ENCODE measurements at regions not wholly inside any gene's neighbourhood (a gene's known extent, or its start where the extent isn't known, plus 50 kb on each side); places are given as distances from the start of the nearest gene placed in this dataset.
"Not testable (repeated sequence)": the region's sequence is repeated elsewhere in the genome, so short reads cannot be mapped to it uniquely, and the experiment has no call there.

GRCh38 chr21:28283641-28284490 is 708.8 kb downstream of the LTN1 start:
- ChIA-PET CTCF (interaction anchor here (0.7 to 2.0 kb wide), 2 partner anchors 13 to 462 kb away, joined by 4 to 5 read pairs; no protein-coding TSS in a partner anchor), POLR2A (interaction anchor here (0.6 kb wide), 1 partner anchor 203 kb away, joined by 3 read pairs; no protein-coding TSS in a partner anchor)
- Histone ChIP-seq H3K27ac (ENCODE audit: low read depth, low read length) (no peak overlapping the region), H3K27me3 (ENCODE audit: control insufficient read depth, insufficient read depth, low read length) (no peaks in the 10 kb centered on the region), H3K9me3 (ENCODE audit: control insufficient read depth, insufficient read depth, low read length) (no peaks in the 10 kb centered on the region), H3K4me3 (ENCODE audit: low read depth, low read length) (no peak overlapping the region)
- DNase-seq (ENCODE audit: low read depth, low spot score): peak; percentile 75
- TF ChIP-seq CTCF (IDR thresholded peaks at IDR 0.05; ENCODE audit: low read depth, low read length): no peak

- Histone ChIP-seq H3K4me3 (ENCODE audit: low read depth, low read length) (no peak overlapping the region), H3K27ac (ENCODE audit: low read depth, low read length) (no peak overlapping the region), H3K27me3 (ENCODE audit: control insufficient read depth, insufficient read depth, low read length) (no peaks in the 10 kb centered on the region), H3K9me3 (ENCODE audit: control insufficient read depth, insufficient read depth, low read length) (no peaks in the 10 kb centered on the region)
- POLR2A ChIA-PET: no interaction called here
- no peak for TF ChIP-seq CTCF (IDR thresholded peaks at IDR 0.05; ENCODE audit: low read depth, low read length)
- DNase-seq (ENCODE audit: low read depth, low spot score): no peak
- CTCF ChIA-PET: interaction anchor here (2.0 kb wide), 1 partner anchor 463 kb away, joined by 5 read pairs; no protein-coding TSS in a partner anchor
Observed at GRCh38 chr21:28282833-28283232, 709.8 kb downstream of the LTN1 start.

- H3K9me3 ChIP-seq (ENCODE audit: control insufficient read depth, insufficient read depth, low read length); POLR2A ChIA-PET; CTCF ChIA-PET; H3K27me3 ChIP-seq (ENCODE audit: control insufficient read depth, insufficient read depth, low read length); H3K4me3 ChIP-seq (ENCODE audit: low read depth, low read length); H3K27ac ChIP-seq (ENCODE audit: low read depth, low read length); DNase-seq (ENCODE audit: low read depth, low spot score): not testable (repeated sequence)
Observed at GRCh38 chr21:28281357-28281756, 711.3 kb downstream of the LTN1 start.

GRCh38 chr21:28280611-28281010 is 712.1 kb downstream of the LTN1 start:
- DNase-seq (ENCODE audit: low read depth, low spot score): no peak
- H3K27ac ChIP-seq (ENCODE audit: low read depth, low read length): no peak overlapping the region
- ChIA-PET CTCF (no interaction called here), POLR2A (no interaction called here)
- H3K27me3 ChIP-seq (ENCODE audit: control insufficient read depth, insufficient read depth, low read length): no peaks in the 10 kb centered on the region
- H3K4me3 ChIP-seq (ENCODE audit: low read depth, low read length): no peak overlapping the region
- TF ChIP-seq CTCF (IDR thresholded peaks at IDR 0.05; ENCODE audit: low read depth, low read length): no peak
- H3K9me3 ChIP-seq (ENCODE audit: control insufficient read depth, insufficient read depth, low read length): no peaks in the 10 kb centered on the region

GRCh38 chr21:28277324-28277723 is 715.4 kb downstream of the LTN1 start:
- CTCF ChIA-PET: no interaction called here
- TF ChIP-seq CTCF (IDR thresholded peaks at IDR 0.05; ENCODE audit: low read depth, low read length): no peak
- POLR2A ChIA-PET: no interaction called here

More at GRCh38 chr21:28277324-28277723, 715.4 kb downstream of the LTN1 start:
- no peaks in the 10 kb centered on the region for H3K27me3 ChIP-seq (ENCODE audit: control insufficient read depth, insufficient read depth, low read length)
- H3K4me3 ChIP-seq (ENCODE audit: low read depth, low read length): no peak overlapping the region
- H3K9me3 ChIP-seq (ENCODE audit: control insufficient read depth, insufficient read depth, low read length): no peaks in the 10 kb centered on the region
- H3K27ac ChIP-seq (ENCODE audit: low read depth, low read length): no peak overlapping the region
- DNase-seq (ENCODE audit: low read depth, low spot score): no peak
